Kidney (tissue), 13 donors: ENCODE measurements at regions not wholly inside any gene's neighbourhood (a gene's known extent, or its start where the extent isn't known, plus 50 kb on each side); places are given as distances from the start of the nearest gene placed in this dataset.

Experiments used
- DNase-seq, 5 donors: peaks; one replicate each; pipeline ENCODE4 v3.0.0-alpha.2; 2013 to 2020
- FAIRE-seq: peaks from 2 replicates; lab custom pipeline; 2012; peaks lifted over from hg19 to GRCh38; lab: Jason Lieb, UNC
- H3K27ac ChIP-seq, 2 donors: one replicate each; pipeline ENCODE4 v1.7.0; 2013; ENCODE audit warnings: low read depth in 2 of 2, low read length in 2 of 2, inconsistent platforms in 1 of 2
- H3K27me3 ChIP-seq: one replicate; pipeline ENCODE4 v1.7.1; 2013; ENCODE audit warnings: low read length, inconsistent platforms; ENCODE audit not compliant: control insufficient read depth, insufficient read depth
- H3K36me3 ChIP-seq, 3 donors: one replicate each; pipeline versions ENCODE4 v1.7.0 to v1.7.1; 2013; ENCODE audit warnings: low read length in 3 of 3, control low read depth in 1 of 3, inconsistent platforms in 1 of 3; ENCODE audit not compliant: insufficient read depth in 3 of 3, control insufficient read depth in 2 of 3
- H3K4me1 ChIP-seq, 3 donors: one replicate each; pipeline versions ENCODE4 v1.7.0 to v1.7.1; 2013; ENCODE audit warnings: low read length in 3 of 3, inconsistent platforms in 1 of 3, low read depth in 1 of 3; ENCODE audit not compliant: control insufficient read depth in 2 of 3, insufficient read depth in 2 of 3
- H3K4me3 ChIP-seq, 3 donors: one replicate each; pipeline versions ENCODE4 v1.7.0 to v1.8.1; 2013; ENCODE audit warnings: low read length in 3 of 3, control low read depth in 1 of 3, inconsistent platforms in 1 of 3
- H3K9ac ChIP-seq, 3 donors: one replicate each; pipeline versions ENCODE4 v1.7.0 to v1.7.1; 2013; ENCODE audit warnings: low read length in 3 of 3, control low read depth in 1 of 3, inconsistent platforms in 1 of 3
- H3K9me3 ChIP-seq, 3 donors: one replicate each; pipeline versions ENCODE4 v1.7.0 to v1.7.1; 2013; ENCODE audit warnings: low read length in 3 of 3, control low read depth in 1 of 3, inconsistent platforms in 1 of 3; ENCODE audit not compliant: control insufficient read depth in 2 of 3, insufficient read depth in 1 of 3
- intact Hi-C: fragments of 100-400 bp; cut with DNase I; formaldehyde crosslinking; loops from one replicate; pipeline ENCODE4 v1.11.1; 2022
- TF ChIP-seq, protein P1 (sequence below): IDR thresholded peaks from 3 replicates; pipeline ENCODE4 v1.5.1; 2012; ENCODE audit warnings: mild to moderate bottlenecking, moderate library complexity, borderline replicate concordance; ENCODE audit not compliant: insufficient read depth; ENCODE audit errors: extremely low read depth
- donor health status: control.
- donor health status: control.
- donor health status: control.
- donor health status: control.
- donor health status: control.
- donor health status: DM: yes; HTN: yes; CAD: no.
- donor health status: Normal renal cell carcinoma (clear cell type).

DNA sequence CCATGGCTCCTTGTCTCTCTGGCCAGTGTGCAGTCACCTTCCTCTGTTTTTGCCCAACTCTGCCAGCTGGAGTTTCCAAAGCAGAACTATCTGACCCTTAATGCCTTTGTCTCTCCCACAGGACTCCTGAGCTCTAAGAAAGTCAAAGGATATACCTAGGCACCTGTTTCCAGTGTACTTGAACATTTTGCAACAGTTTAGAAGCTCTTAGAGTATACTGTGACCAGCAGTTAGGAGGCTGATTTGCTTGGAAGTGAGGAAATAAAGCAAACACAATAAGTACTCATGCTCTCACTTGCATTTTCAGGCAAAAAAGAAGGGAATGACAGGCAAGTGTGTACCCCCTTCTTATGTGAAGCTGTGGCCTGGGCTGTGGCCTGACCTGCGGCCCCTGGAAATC is 204.3 kb upstream of the PLET1 start:
- intact Hi-C loops, result no loop called here
- TF ChIP-seq, protein P1, sequence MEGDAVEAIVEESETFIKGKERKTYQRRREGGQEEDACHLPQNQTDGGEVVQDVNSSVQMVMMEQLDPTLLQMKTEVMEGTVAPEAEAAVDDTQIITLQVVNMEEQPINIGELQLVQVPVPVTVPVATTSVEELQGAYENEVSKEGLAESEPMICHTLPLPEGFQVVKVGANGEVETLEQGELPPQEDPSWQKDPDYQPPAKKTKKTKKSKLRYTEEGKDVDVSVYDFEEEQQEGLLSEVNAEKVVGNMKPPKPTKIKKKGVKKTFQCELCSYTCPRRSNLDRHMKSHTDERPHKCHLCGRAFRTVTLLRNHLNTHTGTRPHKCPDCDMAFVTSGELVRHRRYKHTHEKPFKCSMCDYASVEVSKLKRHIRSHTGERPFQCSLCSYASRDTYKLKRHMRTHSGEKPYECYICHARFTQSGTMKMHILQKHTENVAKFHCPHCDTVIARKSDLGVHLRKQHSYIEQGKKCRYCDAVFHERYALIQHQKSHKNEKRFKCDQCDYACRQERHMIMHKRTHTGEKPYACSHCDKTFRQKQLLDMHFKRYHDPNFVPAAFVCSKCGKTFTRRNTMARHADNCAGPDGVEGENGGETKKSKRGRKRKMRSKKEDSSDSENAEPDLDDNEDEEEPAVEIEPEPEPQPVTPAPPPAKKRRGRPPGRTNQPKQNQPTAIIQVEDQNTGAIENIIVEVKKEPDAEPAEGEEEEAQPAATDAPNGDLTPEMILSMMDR, result no peak
- DNase-seq, result no peak
- H3K9me3 ChIP-seq, result no peaks in the 10 kb centered on the region
- H3K36me3 ChIP-seq, result no peaks in the 10 kb centered on the region
- no peak for FAIRE-seq
- no peak overlapping the region for H3K27ac ChIP-seq
- no peaks in the 10 kb centered on the region for H3K27me3 ChIP-seq
- no peak overlapping the region for H3K9ac ChIP-seq
- peaks cover 0 to 4% (median 0%) of the 10 kb centered on the region in 3 donors for H3K4me1 ChIP-seq
- no peak overlapping the region for H3K4me3 ChIP-seq

DNA sequence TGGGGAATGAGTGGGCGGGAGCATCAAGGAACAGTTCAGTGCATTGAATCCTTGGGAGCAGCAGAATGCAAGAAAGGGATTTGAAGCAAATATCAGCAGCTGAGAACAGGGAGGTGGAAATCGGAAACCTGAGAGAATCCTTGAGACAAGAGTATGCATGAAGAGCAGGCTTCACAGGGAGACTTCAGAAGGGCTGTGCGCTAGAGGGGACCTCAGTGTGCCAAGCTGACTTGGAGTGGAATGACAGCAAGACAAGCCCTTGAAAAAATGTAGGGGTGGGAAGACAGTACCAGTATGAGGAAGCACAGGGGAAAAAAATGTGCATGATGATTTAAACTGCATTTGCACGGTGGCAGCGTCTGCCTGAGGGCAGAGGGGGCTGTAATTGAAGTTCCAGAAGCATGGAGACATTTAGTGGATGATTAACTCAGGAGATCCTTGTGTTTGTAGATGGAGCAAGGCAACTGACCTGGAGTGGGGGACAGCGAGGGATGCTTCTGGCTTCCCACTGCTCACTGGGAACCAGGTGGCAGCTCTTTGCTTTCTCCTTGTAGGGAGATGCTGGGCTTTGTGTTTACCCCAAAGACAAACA is 204.9 kb upstream of the PLET1 start:
- Histone ChIP-seq H3K9me3 (no peaks in the 10 kb centered on the region), H3K4me3 (no peak overlapping the region), H3K27me3 (no peaks in the 10 kb centered on the region), H3K27ac (no peak overlapping the region), H3K9ac (no peak overlapping the region), H3K36me3 (no peaks in the 10 kb centered on the region), H3K4me1 (peaks cover 0 to 4% (median 0%) of the 10 kb centered on the region in 3 donors)
- intact Hi-C loops, result no loop called here
- TF ChIP-seq, protein P1, result no peak
- DNase-seq (peak in 4 of 5 donors; percentile 32 to 63 (median 58)), FAIRE-seq (no peak)

DNA sequence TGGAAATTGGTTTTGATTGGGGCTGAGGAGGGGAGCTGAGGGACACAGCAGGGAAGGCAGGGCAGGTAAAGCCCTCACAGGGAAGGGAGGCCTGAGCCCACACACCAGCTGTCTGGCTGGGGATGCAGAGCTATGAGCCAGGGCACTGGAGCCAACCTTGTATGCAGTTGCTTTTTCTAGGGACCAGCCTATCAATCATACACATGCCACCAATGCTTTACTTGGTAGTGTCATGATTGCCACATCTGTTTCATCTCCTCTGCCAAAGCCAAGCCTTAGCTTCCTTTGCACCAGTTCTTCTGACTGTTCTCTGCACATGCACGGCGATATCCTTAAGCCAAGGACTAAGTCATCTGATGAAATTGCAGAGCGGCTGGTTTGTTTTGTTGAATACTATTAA is 207.1 kb upstream of the PLET1 start:
- Histone ChIP-seq H3K27me3 (no peaks in the 10 kb centered on the region), H3K4me1 (peaks cover 0 to 4% (median 0%) of the 10 kb centered on the region in 3 donors), H3K9ac (no peak overlapping the region), H3K27ac (no peak overlapping the region), H3K4me3 (no peak overlapping the region), H3K9me3 (no peaks in the 10 kb centered on the region), H3K36me3 (no peaks in the 10 kb centered on the region)
- FAIRE-seq (no peak), DNase-seq (no peak)
- intact Hi-C loops, result no loop called here
- TF ChIP-seq, protein P1, result no peak

DNA sequence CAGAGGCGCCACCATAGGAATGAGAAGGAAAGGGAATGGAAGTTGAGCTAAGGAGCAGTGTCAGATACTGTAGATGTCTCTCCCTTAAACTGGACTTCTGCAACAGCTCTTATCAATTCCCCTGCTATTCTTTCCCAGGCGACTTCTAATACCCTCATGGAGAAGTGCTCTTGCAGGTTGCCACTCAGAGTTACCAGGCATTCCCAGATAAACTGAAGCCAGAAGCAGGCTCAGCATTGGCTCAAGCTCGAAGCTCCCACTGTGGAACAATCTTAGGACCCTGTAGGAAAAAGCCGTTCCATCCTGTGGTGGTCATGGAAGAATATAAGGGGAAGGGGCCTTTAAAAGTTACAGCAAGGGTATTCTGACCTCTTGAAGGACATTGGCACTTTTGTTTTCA is 208.7 kb upstream of the PLET1 start:
- no peak overlapping the region for H3K9ac ChIP-seq
- FAIRE-seq (no peak), DNase-seq (no peak)
- H3K27me3 ChIP-seq, result no peaks in the 10 kb centered on the region
- TF ChIP-seq, protein P1, result no peak
- H3K9me3 ChIP-seq, result no peaks in the 10 kb centered on the region
- no peaks in the 10 kb centered on the region for H3K36me3 ChIP-seq
- no peak overlapping the region for H3K4me3 ChIP-seq
- no peak overlapping the region for H3K27ac ChIP-seq
- H3K4me1 ChIP-seq, result peaks cover 0 to 4% (median 0%) of the 10 kb centered on the region in 3 donors
- intact Hi-C loops, result no loop called here
